AG04450 (cell line): ENCODE measurements at regions not wholly inside any gene's neighbourhood (a gene's known extent, or its start where the extent isn't known, plus 50 kb on each side); places are given as distances from the start of the nearest gene placed in this dataset.
A peak's percentile ranks its signal among the peaks of the same experiment; 100 is the strongest.

Source experiments
- CTCF ChIA-PET: fragments of 300-600, 350-600 bp; formaldehyde crosslinking; extraction: SDS; loops from one replicate; lab custom pipeline; 2022; ENCODE audit warnings: antibody characterized with exemption, inconsistent platforms; lab: Charles Lee
- POLR2A ChIA-PET: fragments of 350-600 bp; formaldehyde crosslinking; extraction: SDS; loops from one replicate; lab custom pipeline; 2021; ENCODE audit warnings: antibody characterized with exemption, inconsistent platforms; lab: Yijun Ruan, JAX
- DNase-seq: peaks from one replicate; pipeline ENCODE4 v3.0.0-alpha.2; 2011; ENCODE audit warnings: low read depth, low spot score
- H3K27ac ChIP-seq: one replicate; pipeline ENCODE4 v1.5.1; 2012; ENCODE audit warnings: low read depth, low read length, control low read depth
- H3K27me3 ChIP-seq: one replicate; pipeline ENCODE4 v1.6.0; 2012; ENCODE audit warnings: low read length; ENCODE audit not compliant: control insufficient read depth, insufficient read depth
- H3K4me3 ChIP-seq: 2 replicates; pipeline ENCODE4 v1.5.1; 2011; ENCODE audit warnings: mild to moderate bottlenecking, low read depth, low read length, control low read depth
- H3K9me3 ChIP-seq: 2 replicates; pipeline ENCODE4 v1.5.1; 2012; ENCODE audit warnings: low read length; ENCODE audit not compliant: control insufficient read depth, insufficient read depth
- TF ChIP-seq, protein P1 (sequence below): IDR thresholded peaks from 2 replicates; pipeline ENCODE4 v1.5.1; 2011; ENCODE audit warnings: low read depth, low read length, control low read depth, inconsistent platforms

DNA sequence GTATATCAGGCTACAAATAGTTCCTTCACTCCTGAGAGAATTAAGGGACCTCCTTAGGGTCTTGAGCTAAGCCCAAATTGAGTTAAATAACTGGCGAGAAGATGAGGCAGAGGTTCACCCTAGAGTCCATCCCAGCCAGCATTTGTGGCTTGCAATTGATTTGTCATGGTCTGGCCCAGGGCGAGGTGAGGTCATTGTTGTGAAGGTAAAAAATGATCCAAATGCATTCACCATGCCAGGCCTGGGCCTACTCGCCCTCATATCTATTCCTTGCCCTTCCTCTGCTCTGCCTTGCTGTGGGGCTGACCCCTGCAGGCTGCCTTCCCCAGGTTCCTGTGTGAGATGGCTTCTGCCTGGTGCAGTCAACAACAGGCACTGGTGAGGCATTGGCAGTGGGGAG lies 207.2 kb downstream of the ZNF365 start:
- TF ChIP-seq, protein P1, sequence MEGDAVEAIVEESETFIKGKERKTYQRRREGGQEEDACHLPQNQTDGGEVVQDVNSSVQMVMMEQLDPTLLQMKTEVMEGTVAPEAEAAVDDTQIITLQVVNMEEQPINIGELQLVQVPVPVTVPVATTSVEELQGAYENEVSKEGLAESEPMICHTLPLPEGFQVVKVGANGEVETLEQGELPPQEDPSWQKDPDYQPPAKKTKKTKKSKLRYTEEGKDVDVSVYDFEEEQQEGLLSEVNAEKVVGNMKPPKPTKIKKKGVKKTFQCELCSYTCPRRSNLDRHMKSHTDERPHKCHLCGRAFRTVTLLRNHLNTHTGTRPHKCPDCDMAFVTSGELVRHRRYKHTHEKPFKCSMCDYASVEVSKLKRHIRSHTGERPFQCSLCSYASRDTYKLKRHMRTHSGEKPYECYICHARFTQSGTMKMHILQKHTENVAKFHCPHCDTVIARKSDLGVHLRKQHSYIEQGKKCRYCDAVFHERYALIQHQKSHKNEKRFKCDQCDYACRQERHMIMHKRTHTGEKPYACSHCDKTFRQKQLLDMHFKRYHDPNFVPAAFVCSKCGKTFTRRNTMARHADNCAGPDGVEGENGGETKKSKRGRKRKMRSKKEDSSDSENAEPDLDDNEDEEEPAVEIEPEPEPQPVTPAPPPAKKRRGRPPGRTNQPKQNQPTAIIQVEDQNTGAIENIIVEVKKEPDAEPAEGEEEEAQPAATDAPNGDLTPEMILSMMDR, result no peak
- Histone ChIP-seq H3K4me3 (no peak overlapping the region), H3K27me3 (no peaks in the 10 kb centered on the region), H3K27ac (peak overlapping the region; percentile 68), H3K9me3 (no peaks in the 10 kb centered on the region)
- POLR2A ChIA-PET, result no interaction called here
- DNase-seq, result no peak
- CTCF ChIA-PET, result interaction anchor here (0.6 to 1.2 kb wide), 5 partner anchors 18 to 585 kb away, joined by 3 to 5 read pairs (median 3); no protein-coding TSS in a partner anchor

GRCh38 chr10:62582101-62582705 lies 208.0 kb downstream of the ZNF365 start:
- Histone ChIP-seq H3K4me3 (no peak overlapping the region), H3K9me3 (no peaks in the 10 kb centered on the region), H3K27me3 (no peaks in the 10 kb centered on the region), H3K27ac (peak overlapping the region; percentile 92)
- POLR2A ChIA-PET, result interaction anchor here (1.3 to 1.5 kb wide), 2 partner anchors 18 to 37 kb away, joined by 3 to 4 read pairs; no protein-coding TSS in a partner anchor
- DNase-seq, result no peak
- TF ChIP-seq, protein P1, result no peak
- CTCF ChIA-PET, result interaction anchor here (0.7 kb wide), 1 partner anchor 145 kb away, joined by 3 read pairs; no protein-coding TSS in a partner anchor

DNA sequence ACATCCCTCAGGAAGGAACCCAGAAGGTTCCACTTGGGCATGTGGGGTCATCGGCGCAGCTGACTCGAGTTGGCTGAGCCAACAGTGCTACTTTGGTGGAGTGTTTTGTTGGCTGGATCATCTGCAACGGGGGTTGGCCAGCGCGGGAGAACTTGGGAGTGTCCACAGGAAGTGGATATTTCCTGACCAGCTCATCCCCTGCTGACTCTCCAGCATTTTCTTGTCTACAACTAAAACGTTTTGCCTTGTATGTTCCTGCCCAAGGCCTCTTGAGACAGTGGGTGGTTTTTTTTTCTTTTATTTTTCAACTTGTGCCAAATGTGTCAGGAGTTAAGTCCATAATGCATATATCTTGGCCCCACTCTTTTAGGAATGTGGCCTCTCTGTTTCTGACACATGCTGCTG lies 208.6 kb downstream of the ZNF365 start:
- peak; percentile 86 for DNase-seq
- POLR2A ChIA-PET, result interaction anchor here (0.7 to 1.5 kb wide), 3 partner anchors 19 to 886 kb away, joined by 3 to 4 read pairs (median 3); no protein-coding TSS in a partner anchor
- TF ChIP-seq, protein P1, result no peak

DNA sequence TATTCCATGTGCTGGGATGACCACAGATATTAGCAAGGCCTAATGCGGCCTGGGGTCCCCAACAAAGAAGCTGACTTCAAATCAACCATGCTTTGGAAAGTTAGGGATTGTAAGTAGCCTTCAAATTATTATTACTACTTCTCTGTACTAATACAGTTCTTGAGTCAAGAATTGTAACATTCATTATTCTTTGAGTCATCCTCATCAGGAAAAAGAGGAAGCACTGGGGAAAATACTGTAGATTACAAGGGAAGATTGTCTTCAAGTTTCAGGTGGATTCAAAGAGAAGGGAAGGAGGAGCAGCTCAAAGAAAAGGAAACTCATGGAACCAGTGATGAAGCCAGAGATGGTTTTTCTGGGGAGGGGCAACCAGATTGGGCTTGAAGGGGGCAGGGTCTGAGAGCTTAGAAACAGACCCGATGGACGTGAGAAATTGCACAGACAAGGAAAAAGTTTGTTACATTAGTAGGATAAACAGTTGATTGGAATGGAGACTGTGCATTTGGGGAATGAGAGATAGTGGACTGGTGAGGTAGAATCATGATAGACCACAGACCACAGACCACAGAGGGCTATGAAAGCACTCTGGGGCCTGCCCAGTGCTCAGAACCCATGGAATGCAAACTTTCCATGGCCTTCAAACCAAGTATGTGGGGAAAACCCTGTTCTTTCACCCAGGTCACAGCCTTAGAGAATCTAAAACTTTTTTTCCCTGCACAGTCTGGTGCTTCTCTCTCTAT lies 209.9 kb downstream of the ZNF365 start:
- ChIA-PET CTCF (interaction anchor here (0.8 to 3.6 kb wide), 7 partner anchors 10 to 1236 kb away, joined by 3 to 13 read pairs (median 3); no protein-coding TSS in a partner anchor), POLR2A (interaction anchor here (0.6 kb wide), 1 partner anchor 20 kb away, joined by 7 read pairs; no protein-coding TSS in a partner anchor)
- Histone ChIP-seq H3K4me3 (no peak overlapping the region), H3K27ac (peak overlapping the region; percentile 77), H3K27me3 (no peaks in the 10 kb centered on the region), H3K9me3 (no peaks in the 10 kb centered on the region)
- TF ChIP-seq, protein P1, result no peak
- DNase-seq, result peak; percentile 90

More for the DNA sequence above, 208.6 kb downstream of the ZNF365 start:
- CTCF ChIA-PET, result no interaction called here
- Histone ChIP-seq H3K4me3 (no peak overlapping the region), H3K9me3 (no peaks in the 10 kb centered on the region), H3K27me3 (no peaks in the 10 kb centered on the region), H3K27ac (peak overlapping the region; percentile 92)
